Fibroblast of pulmonary artery (primary cell): ENCODE measurements at regions not wholly inside any gene's neighbourhood (a gene's known extent, or its start where the extent isn't known, plus 50 kb on each side); places are given as distances from the start of the nearest gene placed in this dataset.

ENCODE experiments used
- DNase-seq: peaks from one replicate; pipeline ENCODE4 v3.0.0-alpha.2; 2010; ENCODE audit warnings: low read depth
- H3K4me3 ChIP-seq: replicated peaks from 2 replicates; pipeline ENCODE4 v1.5.1; 2011; ENCODE audit warnings: low read depth, mild to moderate bottlenecking, control low read depth, low read length, moderate library complexity
- TF ChIP-seq, protein P1 (sequence below): IDR thresholded peaks from 2 replicates; pipeline ENCODE4 v1.5.1; 2011; ENCODE audit warnings: mild to moderate bottlenecking, control low read depth, low read length, inconsistent platforms; ENCODE audit errors: missing control alignments

DNA sequence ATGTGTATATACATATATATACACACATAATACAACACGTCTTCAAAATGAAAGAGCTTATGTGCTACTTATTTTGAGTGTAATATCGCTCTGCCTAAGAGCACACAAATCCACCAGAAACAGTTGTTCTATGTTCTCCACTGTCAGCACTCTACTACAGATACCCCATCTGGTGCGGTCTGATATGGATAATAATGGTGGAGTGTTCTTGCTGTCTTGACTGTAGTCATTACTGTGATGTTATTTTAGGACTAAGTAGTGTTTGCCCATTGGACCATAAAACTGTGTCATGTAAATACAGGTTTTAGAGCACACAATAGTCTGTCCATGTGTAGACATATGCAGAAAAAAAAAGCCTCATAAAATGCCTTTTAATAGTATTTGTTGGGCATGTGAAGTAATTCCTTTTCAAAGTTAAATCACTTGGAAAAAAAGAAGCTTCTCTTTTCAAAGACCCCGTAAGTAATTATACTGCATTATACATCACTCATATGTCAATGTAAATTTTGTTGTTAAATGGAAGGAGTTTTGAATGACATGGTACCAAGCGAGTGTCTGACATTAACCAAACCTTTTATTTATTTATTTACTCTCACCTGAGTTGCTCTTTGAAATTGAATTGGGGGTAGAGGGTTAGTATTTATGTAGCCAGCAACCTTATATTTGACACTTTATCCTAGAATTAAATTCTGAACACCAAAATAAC is 1249.2 kb upstream of the ZEB2 start:
- H3K4me3 ChIP-seq, result no peak overlapping the region
- DNase-seq, result peak; percentile 10
- TF ChIP-seq, protein P1, sequence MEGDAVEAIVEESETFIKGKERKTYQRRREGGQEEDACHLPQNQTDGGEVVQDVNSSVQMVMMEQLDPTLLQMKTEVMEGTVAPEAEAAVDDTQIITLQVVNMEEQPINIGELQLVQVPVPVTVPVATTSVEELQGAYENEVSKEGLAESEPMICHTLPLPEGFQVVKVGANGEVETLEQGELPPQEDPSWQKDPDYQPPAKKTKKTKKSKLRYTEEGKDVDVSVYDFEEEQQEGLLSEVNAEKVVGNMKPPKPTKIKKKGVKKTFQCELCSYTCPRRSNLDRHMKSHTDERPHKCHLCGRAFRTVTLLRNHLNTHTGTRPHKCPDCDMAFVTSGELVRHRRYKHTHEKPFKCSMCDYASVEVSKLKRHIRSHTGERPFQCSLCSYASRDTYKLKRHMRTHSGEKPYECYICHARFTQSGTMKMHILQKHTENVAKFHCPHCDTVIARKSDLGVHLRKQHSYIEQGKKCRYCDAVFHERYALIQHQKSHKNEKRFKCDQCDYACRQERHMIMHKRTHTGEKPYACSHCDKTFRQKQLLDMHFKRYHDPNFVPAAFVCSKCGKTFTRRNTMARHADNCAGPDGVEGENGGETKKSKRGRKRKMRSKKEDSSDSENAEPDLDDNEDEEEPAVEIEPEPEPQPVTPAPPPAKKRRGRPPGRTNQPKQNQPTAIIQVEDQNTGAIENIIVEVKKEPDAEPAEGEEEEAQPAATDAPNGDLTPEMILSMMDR, result no peak

DNA sequence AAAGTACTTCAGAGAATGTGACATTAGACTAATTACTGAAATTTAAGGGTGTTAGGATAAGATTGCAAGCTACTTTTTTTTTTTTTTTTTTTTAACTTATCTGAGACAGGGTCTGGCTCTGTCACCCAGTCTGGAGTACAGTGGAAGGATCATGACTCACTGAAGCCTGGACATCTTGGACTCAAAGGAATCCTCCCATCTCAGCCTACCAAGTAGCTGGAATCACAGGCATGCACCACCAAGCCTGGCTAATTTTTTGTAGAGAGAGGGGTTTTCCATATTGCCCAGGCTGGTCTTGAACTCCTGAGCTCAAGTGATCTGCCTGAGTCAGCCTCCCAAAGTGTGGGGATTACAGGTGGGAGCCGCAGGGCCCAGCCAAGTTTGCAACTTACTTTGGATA is 1246.0 kb upstream of the ZEB2 start:
- TF ChIP-seq, protein P1, result no peak
- no peak for DNase-seq
- no peak overlapping the region for H3K4me3 ChIP-seq

DNA sequence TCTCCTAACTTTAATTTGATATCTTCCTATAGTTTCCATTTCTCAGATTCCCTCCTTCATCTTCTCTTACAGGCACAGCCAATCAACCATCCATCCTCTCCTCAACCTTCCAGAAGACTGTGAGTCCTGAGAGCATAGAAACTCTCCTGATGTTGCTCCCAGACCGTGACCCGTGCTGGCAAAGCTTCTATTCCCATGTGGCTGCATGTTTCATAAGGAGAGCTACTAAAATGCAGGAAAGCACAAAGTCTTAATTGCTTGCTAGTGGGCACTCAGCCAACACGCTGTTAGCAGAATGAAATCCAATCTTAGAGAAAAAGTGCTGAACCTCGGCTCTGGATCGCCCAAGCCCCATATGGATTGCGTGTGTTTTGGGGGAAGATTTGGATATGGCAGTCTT is 1244.7 kb upstream of the ZEB2 start:
- TF ChIP-seq, protein P1, result no peak
- DNase-seq, result peak; percentile 60

DNA sequence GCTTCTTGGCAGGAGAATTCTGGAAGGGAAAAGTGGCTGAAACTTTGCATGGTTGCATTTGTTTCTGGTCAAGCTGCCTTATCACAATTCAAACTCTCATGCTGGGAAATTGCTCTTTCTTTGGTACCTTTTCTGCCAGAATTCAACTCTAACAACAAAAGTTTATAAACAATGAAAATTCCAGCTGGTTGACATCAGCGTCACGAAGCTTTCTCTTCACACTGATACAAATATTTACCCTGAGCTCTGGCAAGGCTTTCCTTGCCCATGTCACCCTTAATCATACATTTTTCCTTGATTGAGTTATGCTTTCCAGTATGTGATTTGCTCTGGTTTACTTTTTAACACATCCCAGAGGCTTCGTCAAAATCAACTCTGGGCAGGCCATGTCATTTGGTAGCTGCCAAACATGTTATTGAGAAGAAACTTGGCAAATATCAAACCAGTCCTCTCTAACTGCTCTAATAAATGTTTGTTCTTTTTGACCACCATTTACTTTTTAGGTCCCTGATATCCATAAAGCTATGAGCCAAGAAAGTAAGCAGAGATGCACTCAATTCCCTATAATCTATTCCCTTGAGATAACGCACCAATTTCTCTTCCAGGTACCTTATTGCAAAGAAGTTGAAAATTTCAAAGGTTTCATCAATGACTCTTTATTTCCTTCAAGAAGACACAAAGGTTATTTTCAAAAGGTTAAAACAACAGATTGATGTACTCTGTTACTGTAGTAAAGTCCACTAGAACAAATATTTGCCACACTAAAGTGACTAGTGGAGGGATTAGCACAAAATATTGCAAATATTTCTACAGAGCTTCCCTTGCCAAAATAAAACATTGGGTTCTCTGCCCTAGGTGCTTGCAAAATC is 1241.1 kb upstream of the ZEB2 start:
- H3K4me3 ChIP-seq, result no peak overlapping the region
- TF ChIP-seq, protein P1, result no peak
- peak; percentile 96 for DNase-seq

More for the DNA sequence above, 1244.7 kb upstream of the ZEB2 start:
- no peak overlapping the region for H3K4me3 ChIP-seq

DNA sequence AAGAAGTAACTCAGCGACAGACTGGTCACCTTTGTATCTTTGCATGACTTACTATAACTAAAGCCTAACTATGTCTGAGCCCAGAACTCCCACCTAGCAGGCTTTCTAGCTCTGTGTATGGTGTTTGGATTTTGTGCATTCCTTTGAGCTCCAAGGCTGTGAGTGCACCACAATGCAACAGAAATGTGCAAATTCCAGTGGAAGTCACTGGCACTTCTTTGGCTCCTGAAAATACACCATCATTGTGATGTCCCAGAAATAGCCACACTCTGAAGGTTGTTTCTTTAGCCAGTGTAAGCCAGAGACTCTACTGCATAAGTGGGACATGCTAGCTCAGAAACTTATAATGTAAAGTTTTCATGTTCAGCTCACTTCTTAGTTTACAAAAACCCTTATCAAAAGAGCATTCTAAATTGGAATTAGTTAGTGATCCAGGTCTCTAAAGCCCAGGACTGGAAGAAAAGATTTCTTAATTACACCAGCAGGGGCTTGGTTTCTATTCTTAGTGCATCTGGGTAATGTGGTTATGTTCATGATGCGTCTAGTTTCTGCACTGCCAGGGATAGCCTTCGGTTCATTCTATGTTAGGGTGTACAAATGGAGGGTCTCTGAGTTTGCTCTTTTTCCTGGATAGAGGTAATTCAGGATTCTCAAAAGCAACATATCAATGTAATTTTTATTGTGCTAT is 1239.5 kb upstream of the ZEB2 start:
- DNase-seq, result peak; percentile 27
- no peak overlapping the region for H3K4me3 ChIP-seq
- TF ChIP-seq, protein P1, result no peak

DNA sequence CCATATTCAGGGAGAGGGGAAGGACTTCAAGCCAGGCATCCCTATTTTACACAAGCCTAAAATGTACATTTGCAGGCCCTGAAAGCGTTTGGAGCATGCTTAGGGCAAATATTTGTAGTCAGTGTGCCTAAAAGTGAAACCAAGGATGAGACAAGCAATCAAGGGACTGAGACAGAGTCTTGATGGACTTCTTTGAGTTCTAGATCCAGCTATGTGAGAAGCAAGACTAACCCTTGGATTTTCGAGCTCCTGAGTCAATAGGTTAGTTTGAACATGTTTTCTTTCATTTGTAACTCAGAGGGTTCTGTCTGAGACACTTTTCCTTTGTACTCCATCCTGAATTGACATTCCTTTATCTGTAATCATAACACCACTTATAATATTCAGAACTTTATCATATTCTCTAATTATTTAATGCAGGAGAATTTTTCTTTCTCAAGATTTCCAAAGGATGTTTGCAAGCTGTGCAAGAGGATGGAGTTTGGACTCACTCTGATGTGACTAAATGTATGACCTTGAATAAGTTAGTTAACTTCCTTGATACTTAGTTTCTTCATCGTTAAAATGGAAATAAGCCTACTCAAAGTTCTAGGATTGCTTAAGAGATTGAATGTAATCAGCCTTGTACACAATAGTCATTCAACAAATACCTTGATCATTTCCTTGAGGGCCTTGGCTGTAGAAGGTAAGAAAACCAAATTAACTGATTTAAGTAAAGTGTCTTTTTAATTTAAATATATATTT is 1237.8 kb upstream of the ZEB2 start:
- peak; percentile 18 for DNase-seq
- H3K4me3 ChIP-seq, result no peak overlapping the region
- TF ChIP-seq, protein P1, result no peak
